Fibroblast of pulmonary artery (primary cell): ENCODE measurements at regions not wholly inside any gene's neighbourhood (a gene's known extent, or its start where the extent isn't known, plus 50 kb on each side); places are given as distances from the start of the nearest gene placed in this dataset.
"Not testable (repeated sequence)": the region's sequence is repeated elsewhere in the genome, so short reads cannot be mapped to it uniquely, and the experiment has no call there.

Source experiments
- DNase-seq: peaks from one replicate; pipeline ENCODE4 v3.0.0-alpha.2; 2010; ENCODE audit warnings: low read depth
- H3K4me3 ChIP-seq: replicated peaks from 2 replicates; pipeline ENCODE4 v1.5.1; 2011; ENCODE audit warnings: low read depth, mild to moderate bottlenecking, control low read depth, low read length, moderate library complexity
- TF ChIP-seq, protein P1 (sequence below): IDR thresholded peaks from 2 replicates; pipeline ENCODE4 v1.5.1; 2011; ENCODE audit warnings: mild to moderate bottlenecking, control low read depth, low read length, inconsistent platforms; ENCODE audit errors: missing control alignments

DNA sequence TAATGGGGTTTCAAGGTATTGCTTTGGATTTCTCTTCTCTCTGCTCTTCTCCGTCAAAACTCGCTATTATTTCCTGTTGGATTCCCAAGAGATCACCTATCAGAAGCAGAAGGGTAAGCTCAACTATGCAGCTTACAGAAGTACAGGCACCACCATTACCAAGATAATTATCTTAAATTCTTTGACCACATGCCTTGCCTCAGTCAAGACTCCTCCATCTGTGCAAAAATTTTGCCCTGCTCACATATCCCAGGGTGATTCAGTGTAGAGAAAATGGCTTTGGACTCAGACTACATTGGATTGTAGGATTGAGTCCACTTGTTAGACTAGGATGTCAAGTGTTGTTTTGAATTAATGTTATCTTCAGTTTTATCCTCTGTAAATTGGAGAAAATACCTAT, 698.7 kb downstream of the TDRD15 start:
- no peak for DNase-seq
- TF ChIP-seq, protein P1, sequence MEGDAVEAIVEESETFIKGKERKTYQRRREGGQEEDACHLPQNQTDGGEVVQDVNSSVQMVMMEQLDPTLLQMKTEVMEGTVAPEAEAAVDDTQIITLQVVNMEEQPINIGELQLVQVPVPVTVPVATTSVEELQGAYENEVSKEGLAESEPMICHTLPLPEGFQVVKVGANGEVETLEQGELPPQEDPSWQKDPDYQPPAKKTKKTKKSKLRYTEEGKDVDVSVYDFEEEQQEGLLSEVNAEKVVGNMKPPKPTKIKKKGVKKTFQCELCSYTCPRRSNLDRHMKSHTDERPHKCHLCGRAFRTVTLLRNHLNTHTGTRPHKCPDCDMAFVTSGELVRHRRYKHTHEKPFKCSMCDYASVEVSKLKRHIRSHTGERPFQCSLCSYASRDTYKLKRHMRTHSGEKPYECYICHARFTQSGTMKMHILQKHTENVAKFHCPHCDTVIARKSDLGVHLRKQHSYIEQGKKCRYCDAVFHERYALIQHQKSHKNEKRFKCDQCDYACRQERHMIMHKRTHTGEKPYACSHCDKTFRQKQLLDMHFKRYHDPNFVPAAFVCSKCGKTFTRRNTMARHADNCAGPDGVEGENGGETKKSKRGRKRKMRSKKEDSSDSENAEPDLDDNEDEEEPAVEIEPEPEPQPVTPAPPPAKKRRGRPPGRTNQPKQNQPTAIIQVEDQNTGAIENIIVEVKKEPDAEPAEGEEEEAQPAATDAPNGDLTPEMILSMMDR: no peak
- no peak overlapping the region for H3K4me3 ChIP-seq

DNA sequence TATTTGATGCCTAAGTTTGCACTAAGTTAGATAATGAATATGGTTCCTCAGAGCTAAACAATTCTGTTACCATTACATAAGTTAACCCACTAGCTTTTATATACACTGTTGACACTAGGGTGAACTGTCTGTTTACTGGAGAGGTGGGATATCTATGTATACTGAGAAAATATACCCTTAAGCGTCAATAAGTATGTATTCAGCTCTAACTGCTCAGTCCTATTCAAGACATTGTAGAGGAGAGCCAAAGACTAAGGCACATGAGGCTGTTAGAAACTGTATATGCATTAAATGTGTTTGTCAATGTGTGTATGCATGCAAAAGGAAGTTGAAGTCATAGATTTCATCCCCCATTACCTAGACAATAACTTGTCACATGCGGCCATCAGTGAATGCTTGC, 710.0 kb downstream of the TDRD15 start:
- TF ChIP-seq, protein P1: no peak
- no peak for DNase-seq
- H3K4me3 ChIP-seq: no peak overlapping the region

DNA sequence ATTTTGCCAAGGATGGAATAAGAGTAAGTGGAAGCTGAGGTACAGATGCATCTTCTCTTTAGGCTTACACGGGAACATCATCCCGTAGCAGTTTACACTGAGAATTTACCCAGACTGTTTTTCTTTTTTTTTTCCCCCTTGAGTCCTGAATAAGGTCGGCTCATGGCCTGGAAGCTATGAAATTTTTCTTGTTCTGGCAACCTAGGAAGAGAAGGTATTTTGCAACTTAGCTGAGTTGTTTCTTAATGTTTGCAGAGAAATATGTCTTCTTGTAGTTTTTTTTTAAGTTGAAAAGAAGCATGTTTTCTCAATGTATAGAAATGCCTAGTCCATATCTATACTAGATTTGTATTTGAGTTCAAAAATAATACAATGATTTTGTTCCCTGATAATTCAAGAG, 712.5 kb downstream of the TDRD15 start:
- TF ChIP-seq, protein P1: no peak
- DNase-seq: peak; percentile 1
- no peak overlapping the region for H3K4me3 ChIP-seq

DNA sequence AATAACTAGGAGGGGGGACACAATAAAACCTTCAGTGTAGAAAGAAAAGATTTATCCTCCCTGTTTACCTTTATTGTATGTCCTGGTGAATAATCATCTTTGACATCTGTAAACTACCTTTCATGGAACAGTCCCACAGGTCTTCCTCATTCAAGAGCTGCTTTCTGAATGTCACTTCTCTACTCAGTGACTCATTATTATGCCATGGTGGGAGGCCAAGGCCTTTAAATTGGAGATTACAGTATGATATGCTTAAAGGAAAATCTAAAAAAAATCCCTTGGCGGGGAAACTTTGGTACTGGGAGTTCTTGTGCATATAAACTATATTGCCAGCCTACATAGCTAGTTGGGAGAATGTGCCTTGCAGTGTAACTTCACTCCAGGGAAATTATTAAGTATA, 713.0 kb downstream of the TDRD15 start:
- TF ChIP-seq, protein P1: no peak
- DNase-seq: no peak
- no peak overlapping the region for H3K4me3 ChIP-seq

DNA sequence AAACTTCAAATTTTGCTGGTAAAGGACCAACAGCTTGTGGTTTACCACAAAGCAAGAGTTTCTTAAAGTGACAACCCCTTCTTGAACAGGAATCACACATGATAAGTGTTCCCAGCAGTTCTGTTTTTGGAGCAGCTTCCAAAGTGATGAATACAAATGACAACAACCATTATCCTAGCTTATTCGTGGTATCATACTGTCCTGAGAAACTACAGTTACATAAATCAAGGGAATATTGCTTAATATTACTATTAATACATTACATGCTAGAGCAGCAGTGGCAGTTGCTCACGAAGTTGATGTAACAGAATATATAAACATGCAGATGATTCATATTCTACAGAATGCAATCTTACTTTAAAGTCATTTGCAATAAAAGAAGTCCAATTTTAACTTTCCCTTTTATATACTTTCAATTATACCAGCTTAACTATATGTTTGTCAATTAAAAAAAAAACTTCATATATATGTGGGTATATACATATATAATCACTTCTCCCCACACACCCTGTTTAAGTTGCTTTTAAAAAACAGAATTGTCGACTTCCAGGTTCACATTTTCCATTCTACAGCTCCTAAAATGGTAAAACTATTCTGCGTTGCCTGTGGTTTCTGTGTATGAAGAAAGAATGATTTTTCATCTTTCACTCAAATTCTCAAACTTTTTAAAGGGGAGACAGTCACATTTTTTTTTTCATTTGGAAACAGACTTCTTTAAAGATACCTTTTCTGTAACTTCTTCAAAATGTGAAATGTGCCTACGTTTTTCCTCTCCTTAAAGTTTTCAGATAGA, 713.6 kb downstream of the TDRD15 start:
- H3K4me3 ChIP-seq: no peak overlapping the region
- DNase-seq: peak; percentile 37

DNA sequence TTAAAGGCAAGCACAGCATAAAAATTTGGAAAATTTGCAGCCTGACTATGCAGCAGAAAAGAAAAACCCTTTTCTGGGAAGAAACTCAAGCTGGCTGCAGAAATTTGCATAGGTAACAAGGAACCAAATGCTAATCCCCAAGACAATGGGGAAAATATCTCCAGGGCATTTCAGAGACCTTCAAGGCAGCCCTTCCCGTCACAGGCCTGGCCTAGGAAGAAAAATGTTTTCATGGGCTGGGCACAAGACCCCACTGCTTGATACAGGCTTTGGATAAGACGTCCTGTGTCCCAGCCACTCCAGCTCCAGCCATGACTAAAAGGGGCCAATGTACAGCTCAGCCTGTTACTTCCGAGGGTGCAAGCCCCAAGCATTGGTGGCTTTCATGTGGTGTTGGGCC, 717.6 kb downstream of the TDRD15 start:
- H3K4me3 ChIP-seq: no peak overlapping the region
- TF ChIP-seq, protein P1: no peak
- no peak for DNase-seq

More for the DNA sequence above, 713.6 kb downstream of the TDRD15 start:
- TF ChIP-seq, protein P1: no peak

DNA sequence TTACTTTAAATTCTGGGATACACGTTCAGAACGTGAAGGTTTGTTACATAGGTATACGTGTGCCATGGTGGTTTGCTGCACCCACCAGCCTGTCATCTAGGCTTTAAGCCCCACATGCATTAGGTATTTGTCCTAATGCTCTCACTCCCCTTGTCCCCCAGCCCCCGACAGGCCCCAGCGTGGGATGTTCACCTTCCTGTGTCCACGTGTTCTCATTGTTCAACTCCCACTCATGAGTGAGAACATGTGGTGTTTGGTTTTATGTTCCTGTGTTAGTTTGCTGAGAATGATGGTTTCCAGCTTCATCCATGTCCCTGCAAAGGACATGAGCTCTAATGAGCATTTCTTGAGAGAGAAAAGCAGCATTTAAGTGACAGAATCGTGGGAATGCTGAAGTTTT, 726.6 kb downstream of the TDRD15 start:
- H3K4me3 ChIP-seq, DNase-seq: not testable (repeated sequence)
